ENCODE measurements at regions not wholly inside any gene's neighbourhood (a gene's known extent, or its start where the extent isn't known, plus 50 kb on each side); places are given as distances from the start of the nearest gene placed in this dataset.

DNA sequence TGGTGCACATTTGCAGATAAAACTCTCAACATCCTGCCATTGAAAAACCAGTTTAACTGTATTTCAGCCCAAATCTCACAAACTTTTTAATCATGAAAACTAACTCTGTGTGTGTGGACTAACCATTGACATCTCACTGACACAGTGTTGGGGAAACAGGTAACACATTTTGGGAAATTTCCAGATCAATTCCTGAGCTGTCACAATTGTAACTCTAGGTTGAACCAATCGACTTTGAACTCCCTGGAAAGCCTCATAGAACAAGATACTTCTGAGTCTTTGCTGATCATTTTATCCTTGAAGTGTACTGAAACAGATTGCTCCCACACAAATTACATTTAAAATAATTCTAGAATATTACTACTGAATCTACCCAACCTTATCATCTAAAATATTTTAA lies 667.9 kb upstream of the NR2F2 start:
- H3K27me3 ChIP-seq (ENCODE audit: insufficient read depth, low read length, poor library complexity, severe bottlenecking) = no peaks in the 10 kb centered on the region
- TF ChIP-seq, protein P1, sequence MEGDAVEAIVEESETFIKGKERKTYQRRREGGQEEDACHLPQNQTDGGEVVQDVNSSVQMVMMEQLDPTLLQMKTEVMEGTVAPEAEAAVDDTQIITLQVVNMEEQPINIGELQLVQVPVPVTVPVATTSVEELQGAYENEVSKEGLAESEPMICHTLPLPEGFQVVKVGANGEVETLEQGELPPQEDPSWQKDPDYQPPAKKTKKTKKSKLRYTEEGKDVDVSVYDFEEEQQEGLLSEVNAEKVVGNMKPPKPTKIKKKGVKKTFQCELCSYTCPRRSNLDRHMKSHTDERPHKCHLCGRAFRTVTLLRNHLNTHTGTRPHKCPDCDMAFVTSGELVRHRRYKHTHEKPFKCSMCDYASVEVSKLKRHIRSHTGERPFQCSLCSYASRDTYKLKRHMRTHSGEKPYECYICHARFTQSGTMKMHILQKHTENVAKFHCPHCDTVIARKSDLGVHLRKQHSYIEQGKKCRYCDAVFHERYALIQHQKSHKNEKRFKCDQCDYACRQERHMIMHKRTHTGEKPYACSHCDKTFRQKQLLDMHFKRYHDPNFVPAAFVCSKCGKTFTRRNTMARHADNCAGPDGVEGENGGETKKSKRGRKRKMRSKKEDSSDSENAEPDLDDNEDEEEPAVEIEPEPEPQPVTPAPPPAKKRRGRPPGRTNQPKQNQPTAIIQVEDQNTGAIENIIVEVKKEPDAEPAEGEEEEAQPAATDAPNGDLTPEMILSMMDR (conservative IDR thresholded peaks at IDR 0.05; ENCODE audit: low read length) = no peak
- TF ChIP-seq EZH2phosphoT487 (IDR thresholded peaks at IDR 0.05; ENCODE audit: borderline replicate concordance) = no peak
- no peak overlapping the region for H3K4me2 ChIP-seq (ENCODE audit: low read depth, low read length, poor library complexity, severe bottlenecking)
- no peak overlapping the region for H3K9ac ChIP-seq (ENCODE audit: low read depth, low read length, poor library complexity, severe bottlenecking)
- no peaks in the 10 kb centered on the region for H3K4me1 ChIP-seq (ENCODE audit: insufficient read depth, low read length, poor library complexity, severe bottlenecking)
- H2AFZ ChIP-seq (ENCODE audit: low read length) = no peak overlapping the region
- no peaks in the 10 kb centered on the region for H3K9me3 ChIP-seq (ENCODE audit: insufficient read depth, low read depth, low read length)
- H3K9me2 ChIP-seq (replicated peaks; ENCODE audit: low read depth, low read length) = no peaks in the 10 kb centered on the region
- no peaks in the 10 kb centered on the region for H3K79me2 ChIP-seq (ENCODE audit: insufficient read depth, low read length)
- no peak overlapping the region for H3K4me3 ChIP-seq (ENCODE audit: low read length, poor library complexity, severe bottlenecking)
- H3K36me3 ChIP-seq (ENCODE audit: insufficient read depth, low read length) = no peaks in the 10 kb centered on the region
- H3F3A ChIP-seq (ENCODE audit: low read depth) = no peaks in the 10 kb centered on the region
- H4K20me1 ChIP-seq (ENCODE audit: insufficient read depth, low read length, poor library complexity, severe bottlenecking) = no peaks in the 10 kb centered on the region

DNA sequence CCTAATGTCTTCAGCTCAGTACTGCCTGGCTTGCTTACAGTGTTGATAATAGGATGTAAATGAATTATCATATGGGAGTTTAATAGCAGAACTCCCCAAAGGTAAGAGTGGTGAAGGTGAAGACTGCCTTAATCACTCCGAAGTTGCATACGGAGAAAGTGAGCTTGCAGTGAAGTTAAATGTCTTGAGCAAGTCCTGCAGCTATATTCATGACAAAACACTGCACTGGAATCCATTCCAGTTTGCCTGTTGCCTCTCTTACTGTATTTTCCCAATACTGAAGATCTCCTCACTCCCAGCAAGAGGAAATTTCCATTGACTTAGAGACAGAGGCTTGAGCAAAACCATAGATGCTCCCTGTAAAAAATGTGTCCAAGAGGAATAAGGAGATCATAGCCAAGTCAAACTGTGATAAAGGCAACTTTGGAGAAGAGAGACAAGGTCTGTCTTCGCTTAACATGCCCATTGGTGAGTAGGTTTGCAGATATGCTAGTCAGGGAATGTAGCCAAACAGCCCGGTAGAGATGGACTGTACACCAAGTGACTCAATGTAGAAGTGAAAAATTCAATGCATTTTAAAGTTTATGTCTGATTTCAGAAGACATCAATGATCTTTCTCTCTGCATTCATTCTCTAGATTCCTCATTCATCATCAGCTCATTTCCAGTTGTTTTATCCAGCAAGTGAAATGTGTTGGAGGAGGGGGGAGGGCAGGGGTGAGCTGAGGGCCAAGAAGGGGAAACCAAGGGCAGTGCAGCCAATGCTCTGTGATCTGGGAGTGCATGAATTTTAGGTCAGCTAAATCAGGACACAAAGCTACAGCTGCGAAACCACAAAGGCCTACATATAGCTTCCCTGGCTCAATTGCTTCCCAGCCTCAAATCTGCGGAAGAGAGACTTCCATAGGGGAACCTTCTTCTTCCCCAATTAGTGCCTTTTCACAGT lies 667.1 kb upstream of the NR2F2 start:
- no peaks in the 10 kb centered on the region for H3K79me2 ChIP-seq (ENCODE audit: insufficient read depth, low read length)
- no peak overlapping the region for H3K9ac ChIP-seq (ENCODE audit: low read depth, low read length, poor library complexity, severe bottlenecking)
- no peaks in the 10 kb centered on the region for H3K27me3 ChIP-seq (ENCODE audit: insufficient read depth, low read length, poor library complexity, severe bottlenecking)
- H3K4me1 ChIP-seq (ENCODE audit: insufficient read depth, low read length, poor library complexity, severe bottlenecking) = no peaks in the 10 kb centered on the region
- no peaks in the 10 kb centered on the region for H4K20me1 ChIP-seq (ENCODE audit: insufficient read depth, low read length, poor library complexity, severe bottlenecking)
- no peak overlapping the region for H2AFZ ChIP-seq (ENCODE audit: low read length)
- no peak overlapping the region for H3K4me3 ChIP-seq (ENCODE audit: low read length, poor library complexity, severe bottlenecking)
- no peaks in the 10 kb centered on the region for H3F3A ChIP-seq (ENCODE audit: low read depth)
- H3K4me2 ChIP-seq (ENCODE audit: low read depth, low read length, poor library complexity, severe bottlenecking) = no peak overlapping the region
- no peak for TF ChIP-seq EZH2phosphoT487 (IDR thresholded peaks at IDR 0.05; ENCODE audit: borderline replicate concordance)
- TF ChIP-seq, protein P1 (conservative IDR thresholded peaks at IDR 0.05; ENCODE audit: low read length) = no peak
- H3K9me3 ChIP-seq (ENCODE audit: insufficient read depth, low read depth, low read length) = no peaks in the 10 kb centered on the region
- no peaks in the 10 kb centered on the region for H3K9me2 ChIP-seq (replicated peaks; ENCODE audit: low read depth, low read length)
- no peaks in the 10 kb centered on the region for H3K36me3 ChIP-seq (ENCODE audit: insufficient read depth, low read length)

DNA sequence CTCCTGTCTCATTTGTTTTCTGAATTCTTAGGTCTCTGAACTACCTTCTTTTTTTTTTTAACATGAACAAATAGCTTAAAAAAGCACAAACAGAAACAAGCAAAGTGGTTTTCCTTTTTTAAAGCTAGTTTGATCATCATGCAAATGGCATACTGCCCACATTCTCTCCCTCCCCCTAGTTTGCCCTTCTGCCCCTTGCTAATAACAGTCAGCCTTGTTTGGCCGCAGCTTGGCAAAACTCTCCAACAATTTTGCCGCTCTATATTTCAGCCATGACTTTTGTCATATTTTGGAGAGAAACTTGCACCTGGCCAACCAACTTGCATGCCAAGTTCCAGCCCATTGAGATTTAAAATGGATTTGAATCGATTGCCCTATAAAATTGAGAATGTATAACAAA lies 666.0 kb upstream of the NR2F2 start:
- Histone ChIP-seq H3K9me3 (ENCODE audit: insufficient read depth, low read depth, low read length) (no peaks in the 10 kb centered on the region), H3F3A (ENCODE audit: low read depth) (no peaks in the 10 kb centered on the region), H3K36me3 (ENCODE audit: insufficient read depth, low read length) (no peaks in the 10 kb centered on the region), H3K4me2 (ENCODE audit: low read depth, low read length, poor library complexity, severe bottlenecking) (no peak overlapping the region), H4K20me1 (ENCODE audit: insufficient read depth, low read length, poor library complexity, severe bottlenecking) (no peaks in the 10 kb centered on the region), H2AFZ (ENCODE audit: low read length) (no peak overlapping the region), H3K9ac (ENCODE audit: low read depth, low read length, poor library complexity, severe bottlenecking) (no peak overlapping the region), H3K27me3 (ENCODE audit: insufficient read depth, low read length, poor library complexity, severe bottlenecking) (no peaks in the 10 kb centered on the region), H3K4me1 (ENCODE audit: insufficient read depth, low read length, poor library complexity, severe bottlenecking) (no peaks in the 10 kb centered on the region), H3K4me3 (ENCODE audit: low read length, poor library complexity, severe bottlenecking) (no peak overlapping the region), H3K9me2 (replicated peaks; ENCODE audit: low read depth, low read length) (no peaks in the 10 kb centered on the region), H3K79me2 (ENCODE audit: insufficient read depth, low read length) (no peaks in the 10 kb centered on the region)
- TF ChIP-seq, protein P1 (conservative IDR thresholded peaks at IDR 0.05; ENCODE audit: low read length) = no peak
- TF ChIP-seq EZH2phosphoT487 (IDR thresholded peaks at IDR 0.05; ENCODE audit: borderline replicate concordance) = no peak
